GM13977 (cell line): ENCODE measurements at regions not wholly inside any gene's neighbourhood (a gene's known extent, or its start where the extent isn't known, plus 50 kb on each side); places are given as distances from the start of the nearest gene placed in this dataset.

Experiments used
- DNase-seq: peaks from one replicate; pipeline ENCODE4 v3.0.0; 2012; ENCODE audit warnings: low spot score
- CTCF ChIP-seq: IDR thresholded peaks from 2 replicates; pipeline ENCODE4 v1.5.1; 2012; ENCODE audit warnings: mild to moderate bottlenecking, control low read depth; ENCODE audit not compliant: insufficient read depth; ENCODE audit errors: extremely low read depth, missing control alignments
- in situ Hi-C: fragments of 300-500 bp; cut with MboI; formaldehyde crosslinking; loops from one replicate; pipeline ENCODE4 v1.12.0; 2022; ENCODE audit warnings: low sequenced_read_pairs, low pct_unique_long_range_greater_than_20kb, mixed read lengths, inconsistent platforms; ENCODE audit not compliant: unreplicated experiment

- in situ Hi-C loops, result no loop called here
- DNase-seq, result no peak
- no peak for TF ChIP-seq CTCF
Observed at GRCh38 chr22:48927591-48927990, 900.1 kb downstream of the BRD1 start.

DNA sequence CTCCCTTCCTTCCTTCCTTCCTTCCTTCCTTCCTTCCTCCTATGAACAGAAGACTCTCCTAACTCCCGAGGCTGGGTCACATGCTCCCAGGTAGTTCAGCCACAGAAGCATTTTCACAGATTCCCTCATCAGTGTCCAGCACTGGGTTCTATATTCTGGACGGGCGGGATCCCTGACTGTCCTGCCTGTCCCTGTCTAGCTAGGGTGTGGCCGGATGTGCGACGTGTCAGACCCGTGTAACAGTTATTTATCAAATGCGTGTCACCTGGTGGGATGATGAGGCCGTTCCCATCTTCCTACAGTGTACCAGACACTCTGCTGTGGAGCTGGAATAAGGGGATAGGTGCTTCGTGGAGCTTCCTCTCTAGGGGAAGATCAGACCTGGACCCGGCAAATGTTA is 901.0 kb downstream of the BRD1 start:
- no peak for TF ChIP-seq CTCF
- in situ Hi-C loops, result no loop called here
- DNase-seq, result no peak

DNA sequence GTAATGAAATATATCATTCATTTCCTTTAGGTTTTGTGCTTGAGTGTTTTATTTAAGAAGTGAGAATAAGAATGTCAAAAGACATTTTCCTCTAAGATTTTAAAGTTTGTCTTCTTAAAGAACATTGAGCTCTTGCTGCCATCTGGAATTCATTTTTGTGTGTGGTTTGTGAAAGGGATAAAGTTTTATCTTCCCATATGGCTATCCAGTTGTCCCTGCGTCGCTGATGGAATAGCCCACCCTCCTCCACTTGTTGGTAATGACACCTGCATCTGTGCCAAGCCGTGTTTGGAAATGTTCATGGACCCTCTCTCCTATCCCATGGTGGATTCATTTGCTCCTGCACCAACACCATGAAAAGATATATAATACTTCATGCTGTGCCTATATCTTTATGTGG is 901.5 kb downstream of the BRD1 start:
- in situ Hi-C loops, result no loop called here
- no peak for DNase-seq

DNA sequence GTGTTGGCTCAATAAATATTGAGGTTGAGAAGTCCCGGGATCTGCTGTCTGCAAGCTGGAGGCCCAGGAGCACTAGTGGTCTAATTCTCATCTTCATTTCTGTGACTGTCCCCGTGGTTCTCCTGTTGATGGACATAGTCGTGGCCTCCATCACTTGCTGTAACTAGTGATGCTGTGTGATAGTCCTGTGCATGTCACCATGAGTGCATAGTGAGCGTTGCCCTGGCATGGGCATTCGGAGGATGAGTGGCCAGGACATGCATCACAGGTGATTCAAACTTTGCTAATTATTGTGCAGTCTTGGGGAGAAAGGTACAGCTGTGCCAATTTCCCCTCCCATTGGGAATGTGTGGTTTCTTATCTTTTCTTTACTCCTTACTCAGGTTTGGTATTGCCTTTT is 902.2 kb downstream of the BRD1 start:
- DNase-seq, result no peak
- no peak for TF ChIP-seq CTCF
- in situ Hi-C loops, result no loop called here

More for the DNA sequence above, 901.5 kb downstream of the BRD1 start:
- TF ChIP-seq CTCF, result no peak

DNA sequence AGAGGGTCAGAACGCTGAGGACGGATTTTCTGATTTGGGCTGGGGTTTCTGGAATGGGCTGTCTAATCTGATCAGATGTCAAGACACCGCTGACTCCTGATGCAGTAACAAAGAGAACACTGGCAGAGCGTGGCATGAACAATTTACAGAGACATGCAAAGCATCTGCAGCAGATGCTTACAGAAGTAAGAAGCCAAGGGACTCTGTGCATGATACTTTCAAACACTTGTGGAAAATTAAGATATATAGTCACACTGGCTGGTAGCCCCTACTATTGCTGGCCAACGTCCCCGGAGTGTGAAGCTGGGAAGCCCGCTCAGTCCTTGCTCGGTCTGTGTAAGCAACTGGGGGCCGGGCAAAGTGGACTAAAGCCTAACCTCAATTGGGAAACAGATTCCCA is 903.7 kb downstream of the BRD1 start:
- no peak for TF ChIP-seq CTCF
- DNase-seq, result no peak
- in situ Hi-C loops, result no loop called here

- in situ Hi-C loops, result no loop called here
- no peak for TF ChIP-seq CTCF
- no peak for DNase-seq
Observed at GRCh38 chr22:48923165-48923865, 904.4 kb downstream of the BRD1 start.
